BLaER1 treated with 17β-estradiol and CSF1 and Interleukin-3, amounts not matched to agents 10 nM and 100 nM (cell line): ENCODE measurements at regions not wholly inside any gene's neighbourhood (a gene's known extent, or its start where the extent isn't known, plus 50 kb on each side); places are given as distances from the start of the nearest gene placed in this dataset.

Experiments
- H3K27ac ChIP-seq, 11 experiments: shearing (Covaris generic); formaldehyde crosslinking; 2 replicates each; pipeline ENCODE4 v1.8.1; 2022
- H3K27me3 ChIP-seq, 11 experiments: shearing (Covaris generic); formaldehyde crosslinking; 2 replicates each; pipeline ENCODE4 v1.8.1; 2022
- H3K36me3 ChIP-seq, 11 experiments: shearing (Covaris generic); formaldehyde crosslinking; 2 replicates each; pipeline ENCODE4 v1.8.1; 2022
- H3K4me1 ChIP-seq, 10 experiments: shearing (Covaris generic); formaldehyde crosslinking; 2 replicates each; pipeline ENCODE4 v1.8.1; 2022
- H3K4me2 ChIP-seq, 11 experiments: shearing (Covaris generic); formaldehyde crosslinking; 2 replicates each; pipeline ENCODE4 v1.8.1; 2022
- H3K4me3 ChIP-seq, 10 experiments: shearing (Covaris generic); formaldehyde crosslinking; 2 replicates each; pipeline ENCODE4 v1.8.1; 2022
- H3K9ac ChIP-seq, 11 experiments: shearing (Covaris generic); formaldehyde crosslinking; 2 replicates each; pipeline ENCODE4 v1.8.1; 2022
- H3K9me3 ChIP-seq, 11 experiments: shearing (Covaris generic); formaldehyde crosslinking; replicated peaks in 1 of 11; 2 replicates each; pipeline ENCODE4 v1.8.1; 2022
- H4K20me1 ChIP-seq, 11 experiments: shearing (Covaris generic); formaldehyde crosslinking; 2 replicates each; pipeline ENCODE4 v1.8.1; 2022
- Cebpa-rat ChIP-seq, 11 experiments: shearing (Covaris generic); IDR thresholded peaks; 2 replicates each; pipeline ENCODE4 v1.8.1; 2022

GRCh38 chr16:80347900-80348299 is 192.9 kb upstream of the DYNLRB2 start:
- no peak overlapping the region for H3K9ac ChIP-seq
- peaks cover 0 to 10% (median 5%) of the 10 kb centered on the region in 11 experiments; a peak in 9 of 22 replicates for H3K9me3 ChIP-seq
- no peak overlapping the region for H3K4me3 ChIP-seq
- H3K4me2 ChIP-seq = peak overlapping the region in 7 of 11 experiments; percentile 18 to 88 (median 72); a peak in 14 of 22 replicates
- H3K36me3 ChIP-seq = no peaks in the 10 kb centered on the region
- no peak for TF ChIP-seq Cebpa-rat (IDR thresholded peaks at IDR 0.05)
- peaks cover 0 to 4% (median 0%) of the 10 kb centered on the region in 11 experiments; a peak in 3 of 22 replicates for H4K20me1 ChIP-seq
- H3K4me1 ChIP-seq = peaks cover 6 to 43% (median 25%) of the 10 kb centered on the region in 10 experiments; a peak in 19 of 20 replicates
- peaks cover 0 to 7% (median 0%) of the 10 kb centered on the region in 11 experiments; a peak in 5 of 22 replicates for H3K27me3 ChIP-seq
- H3K27ac ChIP-seq = no peak overlapping the region

DNA sequence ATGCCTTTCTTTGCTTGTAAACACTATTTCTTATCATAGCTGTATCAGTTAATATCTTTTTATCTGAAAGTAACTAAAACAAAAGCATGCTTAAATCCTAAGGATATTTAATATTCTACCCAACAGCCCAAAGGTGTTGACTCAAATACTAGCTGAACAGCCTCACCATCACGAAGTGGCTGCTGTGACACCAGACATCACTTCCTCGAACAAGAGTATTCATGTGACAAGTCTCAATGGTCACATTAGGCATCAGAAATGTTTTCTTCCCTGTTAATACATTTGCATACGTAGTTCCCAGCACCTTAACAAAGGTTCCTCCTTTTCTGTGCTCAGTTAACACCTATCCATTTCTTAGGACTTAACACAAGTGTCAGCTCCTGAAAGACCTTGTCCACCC is 193.8 kb upstream of the DYNLRB2 start:
- Histone ChIP-seq H3K27ac (no peak overlapping the region), H3K4me3 (no peak overlapping the region), H3K36me3 (no peaks in the 10 kb centered on the region), H3K27me3 (peaks cover 0 to 7% (median 0%) of the 10 kb centered on the region in 11 experiments; a peak in 5 of 22 replicates), H3K9me3 (peaks cover 0 to 10% (median 5%) of the 10 kb centered on the region in 11 experiments; a peak in 9 of 22 replicates), H3K4me1 (peaks cover 6 to 43% (median 25%) of the 10 kb centered on the region in 10 experiments; a peak in 19 of 20 replicates), H3K9ac (no peak overlapping the region), H4K20me1 (peaks cover 0 to 4% (median 0%) of the 10 kb centered on the region in 11 experiments; a peak in 3 of 22 replicates), H3K4me2 (peak overlapping the region in 8 of 11 experiments; percentile 31 to 88 (median 80); a peak in 14 of 22 replicates)
- no peak for TF ChIP-seq Cebpa-rat (IDR thresholded peaks at IDR 0.05)

DNA sequence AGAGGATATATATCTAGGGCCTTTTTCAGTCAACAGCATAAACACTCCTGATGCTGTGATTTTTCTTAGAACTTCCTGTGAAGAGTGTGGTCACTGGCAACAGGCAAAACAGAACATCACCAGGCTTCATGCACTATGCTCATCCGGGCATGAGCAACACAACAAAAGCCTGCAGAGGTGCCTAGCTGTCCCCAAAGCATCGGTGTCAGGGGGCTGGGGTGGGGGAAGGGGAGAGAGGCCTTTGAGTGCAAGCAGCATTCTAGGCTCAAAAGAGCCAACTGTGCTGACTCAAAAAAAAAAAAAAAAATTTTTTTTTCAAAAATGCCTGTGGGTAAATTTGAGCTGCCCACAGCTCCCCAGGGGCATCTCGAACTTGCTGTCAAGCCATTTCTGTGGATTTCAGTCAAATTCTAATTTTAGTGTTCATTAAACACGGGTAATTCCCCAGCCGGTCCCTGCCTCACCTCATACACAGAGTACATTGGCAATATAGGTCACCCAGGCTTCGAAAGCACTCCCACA is 194.6 kb upstream of the DYNLRB2 start:
- Histone ChIP-seq H3K9me3 (peaks cover 0 to 10% (median 5%) of the 10 kb centered on the region in 11 experiments; a peak in 8 of 22 replicates), H3K4me2 (peak overlapping the region; percentile 14 to 88 (median 72); a peak in 21 of 22 replicates), H3K27ac (no peak overlapping the region; a peak in 2 of 22 replicates), H3K36me3 (no peaks in the 10 kb centered on the region), H3K4me3 (peak overlapping the region in 1 of 10 experiments; percentile 36; a peak in 1 of 20 replicates), H4K20me1 (peaks cover 0 to 4% (median 0%) of the 10 kb centered on the region in 11 experiments; a peak in 3 of 22 replicates), H3K27me3 (peaks cover 0 to 7% (median 0%) of the 10 kb centered on the region in 11 experiments; a peak in 5 of 22 replicates), H3K9ac (peak overlapping the region in 1 of 11 experiments; percentile 13; a peak in 1 of 22 replicates), H3K4me1 (peaks cover 6 to 50% (median 32%) of the 10 kb centered on the region in 10 experiments; a peak in 19 of 20 replicates)
- no peak for TF ChIP-seq Cebpa-rat (IDR thresholded peaks at IDR 0.05)

DNA sequence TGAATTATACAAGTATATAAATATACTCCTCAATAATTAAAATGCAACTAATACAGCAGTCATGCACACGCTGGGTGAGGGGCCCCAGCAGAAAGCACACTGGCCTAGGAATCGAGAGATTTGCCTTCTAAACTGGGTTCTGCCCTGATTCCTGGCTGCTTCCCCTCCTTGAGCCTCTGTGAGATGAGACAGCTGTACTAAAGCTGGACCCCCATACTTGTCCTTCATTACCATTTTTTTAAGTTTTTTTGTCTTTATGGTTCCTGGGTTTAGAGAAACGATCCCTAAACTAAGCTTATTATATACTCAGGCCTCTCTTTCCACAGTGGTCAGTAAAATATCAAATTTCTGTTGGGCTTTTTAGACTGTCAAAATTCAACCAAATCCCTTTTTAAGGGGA is 195.1 kb upstream of the DYNLRB2 start:
- H3K27me3 ChIP-seq = peaks cover 0 to 7% (median 0%) of the 10 kb centered on the region in 11 experiments; a peak in 5 of 22 replicates
- peaks cover 0 to 4% (median 0%) of the 10 kb centered on the region in 11 experiments; a peak in 3 of 22 replicates for H4K20me1 ChIP-seq
- peaks cover 0 to 10% (median 5%) of the 10 kb centered on the region in 11 experiments; a peak in 8 of 22 replicates for H3K9me3 ChIP-seq
- peak overlapping the region in 1 of 11 experiments; percentile 50; a peak in 3 of 22 replicates for H3K27ac ChIP-seq
- TF ChIP-seq Cebpa-rat (IDR thresholded peaks at IDR 0.05) = no peak
- peak overlapping the region; percentile 14 to 88 (median 72); a peak in 20 of 22 replicates for H3K4me2 ChIP-seq
- H3K4me3 ChIP-seq = peak overlapping the region in 1 of 10 experiments; percentile 36; a peak in 1 of 20 replicates
- H3K9ac ChIP-seq = peak overlapping the region in 1 of 11 experiments; percentile 13; a peak in 1 of 22 replicates
- peaks cover 6 to 54% (median 34%) of the 10 kb centered on the region in 10 experiments; a peak in 19 of 20 replicates for H3K4me1 ChIP-seq
- no peaks in the 10 kb centered on the region for H3K36me3 ChIP-seq

GRCh38 chr16:80344570-80344969 is 196.2 kb upstream of the DYNLRB2 start:
- TF ChIP-seq Cebpa-rat (IDR thresholded peaks at IDR 0.05) = no peak
- Histone ChIP-seq H3K27ac (no peak overlapping the region), H3K9ac (no peak overlapping the region), H3K36me3 (no peaks in the 10 kb centered on the region), H3K4me1 (peaks cover 6 to 58% (median 34%) of the 10 kb centered on the region in 10 experiments; a peak in 19 of 20 replicates), H3K4me3 (no peak overlapping the region), H3K9me3 (peaks cover 0 to 10% (median 5%) of the 10 kb centered on the region in 11 experiments; a peak in 8 of 22 replicates), H3K27me3 (peaks cover 0 to 7% (median 0%) of the 10 kb centered on the region in 11 experiments; a peak in 5 of 22 replicates), H4K20me1 (peaks cover 0 to 4% (median 0%) of the 10 kb centered on the region in 11 experiments; a peak in 3 of 22 replicates), H3K4me2 (peak overlapping the region in 7 of 11 experiments; percentile 14 to 88 (median 80); a peak in 12 of 22 replicates)

- no peak for TF ChIP-seq Cebpa-rat (IDR thresholded peaks at IDR 0.05)
- Histone ChIP-seq H3K9ac (no peak overlapping the region), H4K20me1 (peaks cover 0 to 4% (median 0%) of the 10 kb centered on the region in 11 experiments; a peak in 2 of 22 replicates)
Observed at GRCh38 chr16:80341263-80341662, 199.5 kb upstream of the DYNLRB2 start.

DNA sequence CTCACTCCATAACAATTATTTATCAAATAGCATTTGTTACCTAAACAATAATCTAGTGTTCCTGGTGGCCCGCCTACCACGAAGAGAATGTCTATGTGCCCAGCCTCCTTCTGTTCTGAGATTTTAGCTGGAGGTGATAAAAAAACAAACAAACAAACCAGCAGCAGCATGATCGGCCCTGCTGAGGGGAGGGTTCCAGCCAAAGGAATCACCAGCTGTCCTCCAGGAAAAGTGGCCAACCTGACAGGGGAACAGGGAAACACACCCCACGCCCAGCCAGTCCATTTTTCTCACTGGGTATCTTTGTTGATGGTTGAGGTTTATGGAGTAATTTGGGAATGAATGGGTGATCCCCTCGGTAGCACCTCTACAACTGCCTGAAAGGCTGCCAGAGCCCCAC is 203.0 kb upstream of the DYNLRB2 start:
- TF ChIP-seq Cebpa-rat (IDR thresholded peaks at IDR 0.05) = no peak
- Histone ChIP-seq H4K20me1 (no peaks in the 10 kb centered on the region), H3K9ac (no peak overlapping the region), H3K4me1 (peaks cover 0 to 16% (median 8%) of the 10 kb centered on the region in 10 experiments; a peak in 10 of 20 replicates), H3K9me3 (no peaks in the 10 kb centered on the region), H3K27ac (no peak overlapping the region), H3K4me3 (no peak overlapping the region), H3K36me3 (no peaks in the 10 kb centered on the region), H3K27me3 (no peaks in the 10 kb centered on the region), H3K4me2 (no peak overlapping the region)

More at GRCh38 chr16:80341263-80341662, 199.5 kb upstream of the DYNLRB2 start:
- Histone ChIP-seq H3K27ac (no peak overlapping the region), H3K36me3 (no peaks in the 10 kb centered on the region), H3K4me2 (peak overlapping the region in 8 of 11 experiments; percentile 13 to 66 (median 46); a peak in 12 of 22 replicates), H3K4me1 (peaks cover 6 to 33% (median 24%) of the 10 kb centered on the region in 10 experiments; a peak in 19 of 20 replicates), H3K9me3 (no peaks in the 10 kb centered on the region), H3K4me3 (no peak overlapping the region), H3K27me3 (no peaks in the 10 kb centered on the region)

GRCh38 chr16:80330803-80331202 is 210.0 kb upstream of the DYNLRB2 start:
- Histone ChIP-seq H3K4me1 (no peaks in the 10 kb centered on the region), H3K4me2 (no peak overlapping the region), H3K27ac (no peak overlapping the region), H3K36me3 (no peaks in the 10 kb centered on the region), H3K9ac (no peak overlapping the region), H3K9me3 (no peaks in the 10 kb centered on the region), H4K20me1 (no peaks in the 10 kb centered on the region), H3K4me3 (no peak overlapping the region), H3K27me3 (no peaks in the 10 kb centered on the region)
- no peak for TF ChIP-seq Cebpa-rat (IDR thresholded peaks at IDR 0.05)

- no peak for TF ChIP-seq Cebpa-rat (IDR thresholded peaks at IDR 0.05)
- H3K27me3 ChIP-seq = no peaks in the 10 kb centered on the region
Observed at GRCh38 chr16:80330150-80330549, 210.6 kb upstream of the DYNLRB2 start.

More at GRCh38 chr16:80330150-80330549, 210.6 kb upstream of the DYNLRB2 start:
- Histone ChIP-seq H3K4me2 (no peak overlapping the region), H3K4me3 (no peak overlapping the region), H3K36me3 (no peaks in the 10 kb centered on the region), H3K27ac (no peak overlapping the region), H3K4me1 (no peaks in the 10 kb centered on the region), H4K20me1 (no peaks in the 10 kb centered on the region), H3K9me3 (no peaks in the 10 kb centered on the region), H3K9ac (no peak overlapping the region)
